CD4-positive, alpha-beta T cell (primary cell): ENCODE measurements at regions not wholly inside any gene's neighbourhood (a gene's known extent, or its start where the extent isn't known, plus 50 kb on each side); places are given as distances from the start of the nearest gene placed in this dataset.

Experiments
- ATAC-seq: fragments of 200-7000 bp; cut with Tn5 transposase; one replicate; pipeline ENCODE4 v1.10.0; 2022; ENCODE audit warnings: mild to moderate bottlenecking; ENCODE audit not compliant: poor library complexity
- CTCF ChIA-PET: fragments of 350-600 bp; sonication (Branson Sonifier 250); formaldehyde crosslinking; loops from one replicate; lab custom pipeline; 2021; ENCODE audit warnings: antibody characterized with exemption, inconsistent platforms; lab: Charles Lee
- POLR2A ChIA-PET: fragments of 350-600 bp; sonication (Branson Sonifier 250); formaldehyde crosslinking; loops from one replicate; lab custom pipeline; 2021; ENCODE audit warnings: antibody characterized with exemption, inconsistent platforms; lab: Charles Lee
- DNase-seq, 14 experiments: peaks; one replicate each; pipeline ENCODE4 v3.0.0-alpha.2; 2013 to 2020; ENCODE audit warnings: mixed read lengths in 2 of 14
- H3K27ac ChIP-seq, 2 donors: one replicate each; pipeline versions ENCODE4 v1.5.1 to v1.7.0; 2013; ENCODE audit warnings: low read length in 2 of 2, low read depth in 1 of 2, mild to moderate bottlenecking in 1 of 2
- H3K27me3 ChIP-seq, 2 experiments: 1 replicate in 1 of 2; 2 replicates in 1 of 2; pipeline versions ENCODE4 v1.6.1 to v1.7.0; 2013; ENCODE audit warnings: low read length in 2 of 2, control low read depth in 1 of 2, mild to moderate bottlenecking in 1 of 2, moderate library complexity in 1 of 2; ENCODE audit not compliant: insufficient read depth in 2 of 2, control insufficient read depth in 1 of 2
- H3K36me3 ChIP-seq: one replicate; pipeline ENCODE4 v1.6.1; 2013; ENCODE audit warnings: low read length, control low read depth; ENCODE audit not compliant: insufficient read depth
- H3K4me1 ChIP-seq: one replicate; pipeline ENCODE4 v1.6.1; 2013; ENCODE audit warnings: low read length, control low read depth; ENCODE audit not compliant: insufficient read depth
- H3K4me3 ChIP-seq: one replicate; pipeline ENCODE4 v1.5.1; 2013; ENCODE audit warnings: mild to moderate bottlenecking, low read length, moderate library complexity
- H3K9me3 ChIP-seq, 2 experiments: 1 replicate in 1 of 2; 2 replicates in 1 of 2; pipeline versions ENCODE4 v1.6.1 to v1.7.0; 2013; ENCODE audit warnings: low read length in 2 of 2, mild to moderate bottlenecking in 2 of 2, control low read depth in 1 of 2, moderate library complexity in 1 of 2; ENCODE audit not compliant: control insufficient read depth in 1 of 2, insufficient read depth in 1 of 2
- H3K27ac Mint-ChIP-seq: one replicate; pipeline ENCODE4 v1.8.0; 2020; ENCODE audit warnings: mixed read lengths
- H3K27me3 Mint-ChIP-seq: one replicate; pipeline ENCODE4 v1.8.0; 2021; ENCODE audit warnings: mixed read lengths
- H3K36me3 Mint-ChIP-seq: one replicate; pipeline ENCODE4 v1.8.0; 2021; ENCODE audit warnings: low read depth, mixed read lengths
- H3K4me1 Mint-ChIP-seq: one replicate; pipeline ENCODE4 v1.8.0; 2021; ENCODE audit warnings: low read depth, mixed read lengths
- H3K4me3 Mint-ChIP-seq: one replicate; pipeline ENCODE4 v1.8.0; 2020; ENCODE audit warnings: mild to moderate bottlenecking, mixed read lengths
- H3K9me3 Mint-ChIP-seq: one replicate; pipeline ENCODE4 v1.8.0; 2020; ENCODE audit warnings: mixed read lengths
- CTCF ChIP-seq: fragments of 200-600 bp; IDR thresholded peaks from one replicate; pipeline ENCODE4 v1.8.0; 2022; ENCODE audit warnings: antibody characterized with exemption, mild to moderate bottlenecking
- intact Hi-C, 2 experiments: fragments of 100-400 bp; cut with DNase I in 1 of 2; cut with micrococcal nuclease in 1 of 2; formaldehyde crosslinking; loops; one replicate each; pipeline versions ENCODE4 v1.15.1 to v1.9.0; 2023 to 2025; cut with DNase I, micrococcal nuclease

GRCh38 chr5:62771341-62771740 is 192.7 kb downstream of the LRRC70 start:
- Histone ChIP-seq H3K27me3 (no peaks in the 10 kb centered on the region), H3K36me3 (no peaks in the 10 kb centered on the region), H3K4me3 (no peak overlapping the region), H3K4me1 (no peaks in the 10 kb centered on the region), H3K9me3 (no peaks in the 10 kb centered on the region), H3K27ac (no peak overlapping the region)
- H3K36me3 Mint-ChIP-seq = no peaks in the 10 kb centered on the region
- no peak for TF ChIP-seq CTCF
- ChIA-PET CTCF (no interaction called here), POLR2A (no interaction called here)
- intact Hi-C loops = no loop called here
- DNase-seq (no peak), ATAC-seq (no peak)
- H3K4me3 Mint-ChIP-seq = no peak overlapping the region
- no peak overlapping the region for H3K27ac Mint-ChIP-seq
- no peaks in the 10 kb centered on the region for H3K4me1 Mint-ChIP-seq
- no peaks in the 10 kb centered on the region for H3K9me3 Mint-ChIP-seq
- H3K27me3 Mint-ChIP-seq = peaks cover 9% of the 10 kb centered on the region

GRCh38 chr5:62767650-62768049 is 189.0 kb downstream of the LRRC70 start:
- no peaks in the 10 kb centered on the region for H3K36me3 ChIP-seq
- intact Hi-C loops = no loop called here
- no peaks in the 10 kb centered on the region for H3K9me3 ChIP-seq
- H3K4me1 Mint-ChIP-seq = no peaks in the 10 kb centered on the region
- H3K4me3 ChIP-seq = no peak overlapping the region
- H3K27me3 ChIP-seq = no peaks in the 10 kb centered on the region
- no peak overlapping the region for H3K27ac ChIP-seq
- ChIA-PET CTCF (no interaction called here), POLR2A (no interaction called here)
- TF ChIP-seq CTCF = no peak
- H3K4me1 ChIP-seq = no peaks in the 10 kb centered on the region
- H3K27ac Mint-ChIP-seq = no peak overlapping the region
- ATAC-seq (no peak), DNase-seq (no peak)
- no peaks in the 10 kb centered on the region for H3K9me3 Mint-ChIP-seq
- H3K4me3 Mint-ChIP-seq = no peak overlapping the region
- no peaks in the 10 kb centered on the region for H3K36me3 Mint-ChIP-seq
- peaks cover 9% of the 10 kb centered on the region for H3K27me3 Mint-ChIP-seq

GRCh38 chr5:62767077-62767476 is 188.5 kb downstream of the LRRC70 start:
- no peaks in the 10 kb centered on the region for H3K36me3 ChIP-seq
- Mint-ChIP-seq H3K4me1 (no peaks in the 10 kb centered on the region), H3K9me3 (no peaks in the 10 kb centered on the region), H3K4me3 (no peak overlapping the region), H3K36me3 (no peaks in the 10 kb centered on the region), H3K27ac (no peak overlapping the region), H3K27me3 (peaks cover 9% of the 10 kb centered on the region)
- no peak for TF ChIP-seq CTCF
- no peak overlapping the region for H3K27ac ChIP-seq
- ATAC-seq = no peak
- intact Hi-C loops = no loop called here
- H3K4me3 ChIP-seq = no peak overlapping the region
- no peaks in the 10 kb centered on the region for H3K27me3 ChIP-seq
- H3K9me3 ChIP-seq = no peaks in the 10 kb centered on the region
- DNase-seq = no peak
- CTCF ChIA-PET = no interaction called here
- H3K4me1 ChIP-seq = no peaks in the 10 kb centered on the region
- POLR2A ChIA-PET = no interaction called here
